ENCODE measurements at regions not wholly inside any gene's neighbourhood (a gene's known extent, or its start where the extent isn't known, plus 50 kb on each side); places are given as distances from the start of the nearest gene placed in this dataset.

DNA sequence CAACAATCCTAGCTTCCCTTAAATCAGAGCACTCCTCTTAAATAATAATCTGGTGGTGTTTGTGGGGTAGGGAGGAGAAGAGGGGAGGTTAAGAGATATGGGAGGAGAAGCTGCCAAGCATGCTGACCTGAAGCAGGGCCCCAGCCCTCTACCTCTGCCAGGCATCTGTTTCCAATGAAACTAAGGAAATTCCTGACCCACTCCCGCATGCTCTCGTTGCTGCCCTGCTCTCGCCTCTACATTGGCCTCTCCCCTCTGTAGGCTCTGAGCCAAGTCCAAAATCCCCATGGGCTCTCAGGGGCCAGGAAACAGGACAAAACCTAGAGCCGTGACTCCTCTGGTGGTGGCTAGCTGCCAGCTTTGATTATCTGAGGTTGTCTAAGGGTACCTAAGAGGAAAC lies 559.5 kb upstream of the CDH11 start:
- no peak for DNase-seq (ENCODE audit: low read depth in 2 of 2)

- no peak for DNase-seq (ENCODE audit: low read depth in 2 of 2)
These were observed 557.9 kb upstream of the CDH11 start for GRCh38 chr16:65679785-65680184.

DNA sequence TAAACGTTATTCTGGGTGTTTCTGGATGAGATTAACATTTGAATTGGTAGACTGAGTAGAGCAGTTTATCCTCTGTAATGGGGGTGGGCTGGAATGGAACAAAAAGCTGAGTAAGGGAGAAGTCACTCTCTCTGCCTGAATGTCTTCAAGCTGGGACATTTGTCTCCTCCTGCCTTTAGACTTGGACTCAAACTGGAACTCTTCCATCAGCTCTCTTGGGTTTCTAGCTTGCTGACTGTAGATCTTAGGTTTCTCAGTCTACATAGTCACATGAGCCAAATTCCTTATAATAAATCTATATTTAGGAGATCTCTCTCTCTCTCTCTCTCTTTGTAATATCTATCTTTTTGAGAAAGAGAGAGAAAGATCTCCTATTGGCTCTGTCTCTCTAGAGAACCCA lies 553.3 kb upstream of the CDH11 start:
- no peak for DNase-seq (ENCODE audit: low read depth in 2 of 2)

GRCh38 chr16:65672960-65673359 lies 551.1 kb upstream of the CDH11 start:
- no peak for DNase-seq (ENCODE audit: low read depth in 2 of 2)

DNA sequence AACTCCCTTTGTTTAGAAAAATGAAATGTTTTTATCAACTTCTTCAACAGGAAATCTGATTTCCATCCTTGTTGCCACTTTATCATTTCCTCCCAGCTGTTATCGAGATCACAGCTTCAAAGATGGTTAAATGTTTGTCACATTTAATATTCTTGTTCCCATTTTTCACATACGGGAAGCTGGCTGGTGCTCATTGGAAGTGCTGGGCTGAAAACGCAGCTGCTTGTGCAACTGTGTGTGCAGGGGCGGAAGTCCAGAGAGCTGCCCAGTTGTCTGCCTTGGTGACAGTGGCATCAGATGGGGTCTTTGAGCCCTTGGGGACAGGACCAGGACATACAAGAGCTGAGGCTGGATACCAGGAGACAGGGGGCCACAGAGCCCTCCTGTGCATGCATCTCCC lies 549.2 kb upstream of the CDH11 start:
- DNase-seq (ENCODE audit: low read depth in 2 of 2), result no peak

GRCh38 chr16:65668064-65668595 lies 546.3 kb upstream of the CDH11 start:
- DNase-seq (ENCODE audit: low read depth in 2 of 2), result no peak

DNA sequence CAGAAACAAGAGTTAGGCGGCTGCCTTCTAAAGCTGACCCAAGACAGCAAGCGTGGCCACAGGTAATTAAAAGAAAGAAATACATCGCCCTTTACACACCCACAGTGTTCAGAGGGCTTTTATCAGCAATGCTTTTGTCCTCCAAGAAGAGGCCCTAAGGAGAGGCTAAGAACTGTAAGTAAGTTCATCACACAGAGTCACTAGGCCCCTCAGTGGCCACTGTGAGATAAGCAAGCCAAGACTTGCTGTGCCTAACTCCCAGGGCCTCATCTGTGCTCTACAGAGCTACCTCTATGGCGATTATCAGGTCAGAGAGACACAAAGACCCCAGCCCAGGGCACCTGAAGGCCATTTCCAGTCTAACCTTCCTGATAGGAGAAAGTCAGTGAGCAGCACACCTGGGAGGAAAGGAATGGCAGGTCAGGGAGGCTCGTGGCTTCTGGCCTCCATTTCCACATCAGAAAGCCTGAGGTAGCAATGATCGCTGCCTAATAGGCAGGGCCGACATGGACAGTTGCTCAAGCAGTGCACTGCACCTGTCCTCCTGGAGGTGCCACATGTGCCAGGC lies 545.2 kb upstream of the CDH11 start:
- no peak for DNase-seq (ENCODE audit: low read depth in 2 of 2)

GRCh38 chr16:65666132-65666941 lies 544.5 kb upstream of the CDH11 start:
- no peak for DNase-seq (ENCODE audit: low read depth in 2 of 2)

- no peak for DNase-seq (ENCODE audit: low read depth in 2 of 2)
These were observed 543.7 kb upstream of the CDH11 start for GRCh38 chr16:65665586-65665985.

GRCh38 chr16:65663774-65664173 lies 541.9 kb upstream of the CDH11 start:
- no peak for DNase-seq (ENCODE audit: low read depth in 2 of 2)

- DNase-seq (ENCODE audit: low read depth in 2 of 2), result no peak
These were observed 540.4 kb upstream of the CDH11 start for GRCh38 chr16:65662256-65662655.

- no peak for DNase-seq (ENCODE audit: low read depth in 2 of 2)
These were observed 539.7 kb upstream of the CDH11 start for GRCh38 chr16:65661558-65661957.

- no peak for DNase-seq (ENCODE audit: low read depth in 2 of 2)
These were observed 538.5 kb upstream of the CDH11 start for GRCh38 chr16:65660390-65660789.

DNA sequence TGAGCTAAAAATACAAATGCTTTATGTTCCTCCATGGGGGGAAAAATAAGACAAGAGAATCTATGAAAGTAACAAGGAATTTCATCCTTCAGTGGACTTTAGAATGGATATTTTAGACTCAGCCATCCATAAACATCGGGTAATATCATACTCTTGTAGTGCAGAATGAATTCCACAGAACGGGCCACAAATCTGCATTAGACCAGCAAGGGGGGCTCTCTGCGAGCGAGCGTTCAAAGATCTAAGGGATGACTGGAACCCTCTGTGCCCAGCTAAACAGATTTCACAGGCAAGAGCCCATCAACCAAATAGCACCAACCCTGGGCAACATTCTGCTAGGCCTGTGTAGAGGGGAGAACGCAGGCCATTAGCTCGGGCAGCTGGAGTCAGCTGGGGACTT lies 537.9 kb upstream of the CDH11 start:
- DNase-seq (ENCODE audit: low read depth in 2 of 2), result no peak

DNA sequence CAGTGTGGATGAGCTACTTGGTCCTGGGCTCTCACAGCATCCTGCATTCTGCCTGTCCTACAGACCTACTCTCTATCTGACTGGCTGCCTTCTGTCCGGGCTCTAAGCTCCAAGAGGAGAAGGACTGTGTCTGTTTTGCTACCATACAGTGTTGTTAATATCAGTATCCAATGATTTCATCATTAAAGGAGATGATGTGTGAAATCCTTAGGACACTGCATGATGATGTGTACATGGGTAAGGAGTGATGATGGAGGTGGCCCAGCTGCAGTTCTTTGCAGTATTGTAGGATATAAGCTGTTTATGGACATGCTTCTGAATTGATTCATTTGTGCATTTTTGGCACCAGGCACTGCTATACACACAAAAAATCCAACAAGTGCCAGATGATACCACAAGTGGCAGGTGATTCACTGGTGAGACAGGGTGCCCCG lies 536.9 kb upstream of the CDH11 start:
- DNase-seq (ENCODE audit: low read depth in 2 of 2), result no peak

DNA sequence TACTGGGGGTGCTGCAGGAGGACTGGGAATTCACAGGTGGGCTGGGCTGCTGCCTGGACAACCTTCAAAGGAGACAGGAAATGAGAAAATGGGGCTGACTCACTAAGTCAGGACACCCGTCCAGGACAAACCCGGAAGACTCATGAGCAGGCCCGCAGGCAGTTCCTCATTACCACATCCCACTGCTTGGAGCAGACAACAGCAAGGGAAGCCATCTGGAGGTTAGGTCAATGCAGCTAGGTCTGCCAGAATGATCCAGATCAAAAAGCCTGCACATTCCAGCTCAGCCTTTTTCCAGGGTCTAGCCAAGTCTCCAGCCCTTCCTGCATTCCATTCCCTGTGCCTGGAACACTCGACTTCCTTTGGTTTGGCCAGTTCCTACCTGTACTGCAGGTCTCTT lies 536.5 kb upstream of the CDH11 start:
- DNase-seq (ENCODE audit: low read depth in 2 of 2), result no peak

DNA sequence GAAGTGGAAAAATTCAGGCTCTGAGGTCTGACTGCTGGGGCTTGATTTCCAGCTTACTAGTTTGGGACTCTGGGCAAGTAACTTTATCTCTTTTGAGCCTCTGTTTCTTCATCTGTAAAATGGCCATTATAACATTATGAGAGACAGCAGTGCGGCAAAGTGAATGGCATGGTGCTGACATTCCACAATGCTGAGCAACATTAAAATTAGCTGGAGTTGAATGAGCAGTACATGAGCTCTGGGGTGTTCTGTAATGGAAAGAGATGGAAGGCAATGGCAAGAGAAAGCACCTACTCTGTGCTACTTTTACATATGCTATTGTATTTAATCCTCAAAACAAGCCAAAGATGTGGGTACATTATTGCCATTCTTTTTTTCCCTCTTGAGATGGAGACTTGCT lies 535.7 kb upstream of the CDH11 start:
- DNase-seq (ENCODE audit: low read depth in 2 of 2), result no peak

GRCh38 chr16:65657071-65657494 lies 535.2 kb upstream of the CDH11 start:
- DNase-seq (ENCODE audit: low read depth in 2 of 2), result no peak

- no peak for DNase-seq (ENCODE audit: low read depth in 2 of 2)
These were observed 533.9 kb upstream of the CDH11 start for GRCh38 chr16:65655802-65656201.

- no peak for DNase-seq (ENCODE audit: low read depth in 2 of 2)
These were observed 526.2 kb upstream of the CDH11 start for GRCh38 chr16:65648101-65648500.

DNA sequence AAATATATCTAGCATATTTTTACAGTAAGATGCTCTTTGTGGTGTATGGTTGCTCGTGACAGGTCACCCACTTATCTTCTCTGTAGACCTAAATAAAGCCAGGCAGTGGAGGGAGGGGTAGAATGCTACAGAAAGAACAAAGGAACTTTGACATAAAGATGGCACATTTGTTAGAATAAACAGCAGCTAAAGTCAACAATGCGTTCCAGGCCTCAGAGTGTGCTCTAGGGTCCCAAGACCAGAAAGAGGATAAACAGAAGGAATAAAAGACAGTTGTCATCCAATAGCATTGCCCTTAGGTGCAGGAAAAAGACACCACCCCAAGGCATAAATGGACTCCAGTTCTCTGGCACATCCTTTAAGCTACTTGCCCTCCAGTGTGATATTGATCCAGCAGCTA lies 523.0 kb upstream of the CDH11 start:
- no peak for DNase-seq (ENCODE audit: low read depth in 2 of 2)

GRCh38 chr16:65641762-65642289 lies 520.0 kb upstream of the CDH11 start:
- DNase-seq (ENCODE audit: low read depth in 2 of 2), result no peak

All from stimulated activated CD8-positive, alpha-beta memory T cell treated with anti-CD3 and anti-CD28 coated beads, Interleukin-15, amount 100 ng/mL, for 48 hours (primary cell).